Trophoblast cell (in vitro differentiated cells and primary cell): ENCODE measurements at regions not wholly inside any gene's neighbourhood (a gene's known extent, or its start where the extent isn't known, plus 50 kb on each side); places are given as distances from the start of the nearest gene placed in this dataset.

Experiments
- DNase-seq, 2 donors: peaks; one replicate each; pipeline ENCODE4 v3.0.0-alpha.2; 2016
- H2AFZ ChIP-seq: 2 replicates; pipeline ENCODE4 v1.6.1; 2013; ENCODE audit warnings: low read length, moderate library complexity, mild to moderate bottlenecking; ENCODE audit not compliant: insufficient read depth, poor library complexity
- H2AK5ac ChIP-seq: 2 replicates; pipeline ENCODE4 v1.6.1; 2013; ENCODE audit warnings: mild to moderate bottlenecking, low read length
- H2BK120ac ChIP-seq: 2 replicates; pipeline ENCODE4 v1.6.1; 2013; ENCODE audit warnings: low read length, mild to moderate bottlenecking, moderate library complexity; ENCODE audit not compliant: insufficient read depth, poor library complexity
- H2BK12ac ChIP-seq: 2 replicates; pipeline ENCODE4 v1.6.1; 2013; ENCODE audit warnings: mild to moderate bottlenecking, low read length, moderate library complexity
- H2BK5ac ChIP-seq: 2 replicates; pipeline ENCODE4 v1.6.1; 2013; ENCODE audit warnings: low read length, low read depth, moderate library complexity, mild to moderate bottlenecking; ENCODE audit not compliant: poor library complexity
- H3K14ac ChIP-seq: 2 replicates; pipeline ENCODE4 v1.6.1; 2013; ENCODE audit warnings: mild to moderate bottlenecking, low read length
- H3K18ac ChIP-seq: 2 replicates; pipeline ENCODE4 v1.6.1; 2013; ENCODE audit warnings: mild to moderate bottlenecking, low read length
- H3K23ac ChIP-seq: 2 replicates; pipeline ENCODE4 v1.6.1; 2013; ENCODE audit warnings: low read length
- H3K27ac ChIP-seq: 2 replicates; pipeline ENCODE4 v1.5.1; 2013; ENCODE audit warnings: low read depth, mild to moderate bottlenecking, inconsistent platforms, low read length, moderate library complexity
- H3K27me3 ChIP-seq: 2 replicates; pipeline ENCODE4 v1.6.1; 2013; ENCODE audit warnings: inconsistent platforms, mild to moderate bottlenecking, low read length, moderate library complexity; ENCODE audit not compliant: insufficient read depth
- H3K36me3 ChIP-seq, 2 experiments: 1 replicate in 1 of 2; 2 replicates in 1 of 2; pipeline ENCODE4 v1.6.1; 2013; ENCODE audit warnings: low read length in 2 of 2, mild to moderate bottlenecking in 2 of 2, moderate library complexity in 1 of 2; ENCODE audit not compliant: insufficient read depth in 2 of 2, control insufficient read depth in 1 of 2
- H3K4ac ChIP-seq: 2 replicates; pipeline ENCODE4 v1.6.1; 2013; ENCODE audit warnings: low read depth, mild to moderate bottlenecking, low read length, moderate library complexity
- H3K4me1 ChIP-seq, 2 experiments: 1 replicate in 1 of 2; 2 replicates in 1 of 2; pipeline ENCODE4 v1.6.1; 2013; ENCODE audit warnings: low read length in 2 of 2, mild to moderate bottlenecking in 2 of 2, moderate library complexity in 1 of 2; ENCODE audit not compliant: insufficient read depth in 2 of 2, control insufficient read depth in 1 of 2
- H3K4me2 ChIP-seq: 2 replicates; pipeline ENCODE4 v1.6.1; 2013; ENCODE audit warnings: inconsistent platforms, mild to moderate bottlenecking, low read length, moderate library complexity
- H3K4me3 ChIP-seq: 2 replicates; pipeline ENCODE4 v1.5.1; 2013; ENCODE audit warnings: mild to moderate bottlenecking, low read depth, low read length, inconsistent platforms
- H3K79me1 ChIP-seq: one replicate; pipeline ENCODE4 v1.6.1; 2013; ENCODE audit warnings: low read length
- H3K79me2 ChIP-seq: 2 replicates; pipeline ENCODE4 v1.6.1; 2013; ENCODE audit warnings: low read length, mild to moderate bottlenecking; ENCODE audit not compliant: control insufficient read depth, insufficient read depth, poor library complexity
- H3K9ac ChIP-seq: 2 replicates; pipeline ENCODE4 v1.6.1; 2013; ENCODE audit warnings: mild to moderate bottlenecking, low read length
- H3K9me3 ChIP-seq: 2 replicates; pipeline ENCODE4 v1.6.1; 2013; ENCODE audit warnings: low read depth, mild to moderate bottlenecking, control low read depth, inconsistent platforms, low read length; ENCODE audit not compliant: insufficient read depth
- H4K12ac ChIP-seq: 2 replicates; pipeline ENCODE4 v1.6.1; 2013; ENCODE audit warnings: low read depth, mild to moderate bottlenecking, low read length, moderate library complexity
- H4K8ac ChIP-seq: 2 replicates; pipeline ENCODE4 v1.6.1; 2013; ENCODE audit warnings: low read depth, mild to moderate bottlenecking, low read length, moderate library complexity
- H4K91ac ChIP-seq: one replicate; pipeline ENCODE4 v1.6.1; 2013; ENCODE audit warnings: low read depth, mild to moderate bottlenecking, low read length, moderate library complexity
- WGBS: extraction: QIAGEN DNeasy Blood & Tissue Kit; methylation state at CpG from one replicate; pipeline ENCODE4 v1.1.7; 2013; ENCODE audit warnings: missing lambda C conversion rate; ENCODE audit not compliant: insufficient read length, insufficient coverage; ENCODE audit errors: extremely low coverage; 5-methylcytosine and 5-hydroxymethylcytosine counted together

- H3K4ac ChIP-seq: no peak overlapping the region
- no peak overlapping the region for H2BK120ac ChIP-seq
- no peaks in the 10 kb centered on the region for H3K79me2 ChIP-seq
- no peak overlapping the region for H4K91ac ChIP-seq
- no peak overlapping the region for H3K27ac ChIP-seq
- H2AK5ac ChIP-seq: no peak overlapping the region
- H3K23ac ChIP-seq: no peak overlapping the region
- no peak overlapping the region for H3K4me2 ChIP-seq
- H3K18ac ChIP-seq: no peak overlapping the region
- no peaks in the 10 kb centered on the region for H3K27me3 ChIP-seq
- no peak overlapping the region for H2BK12ac ChIP-seq
- H3K4me1 ChIP-seq: no peaks in the 10 kb centered on the region
- WGBS: no CpG with 5 or more reads among the region's 3 CpGs
- no peak overlapping the region for H3K9ac ChIP-seq
- no peaks in the 10 kb centered on the region for H3K9me3 ChIP-seq
- no peak overlapping the region for H3K4me3 ChIP-seq
- no peak overlapping the region for H2AFZ ChIP-seq
- no peak for DNase-seq
- no peaks in the 10 kb centered on the region for H3K36me3 ChIP-seq
- H2BK5ac ChIP-seq: no peak overlapping the region
- no peak overlapping the region for H4K12ac ChIP-seq
- H3K79me1 ChIP-seq: no peaks in the 10 kb centered on the region
- H3K14ac ChIP-seq: no peak overlapping the region
- no peak overlapping the region for H4K8ac ChIP-seq
Measured at GRCh38 chr17:11028349-11028748, 190.5 kb upstream of the PIRT start.

DNA sequence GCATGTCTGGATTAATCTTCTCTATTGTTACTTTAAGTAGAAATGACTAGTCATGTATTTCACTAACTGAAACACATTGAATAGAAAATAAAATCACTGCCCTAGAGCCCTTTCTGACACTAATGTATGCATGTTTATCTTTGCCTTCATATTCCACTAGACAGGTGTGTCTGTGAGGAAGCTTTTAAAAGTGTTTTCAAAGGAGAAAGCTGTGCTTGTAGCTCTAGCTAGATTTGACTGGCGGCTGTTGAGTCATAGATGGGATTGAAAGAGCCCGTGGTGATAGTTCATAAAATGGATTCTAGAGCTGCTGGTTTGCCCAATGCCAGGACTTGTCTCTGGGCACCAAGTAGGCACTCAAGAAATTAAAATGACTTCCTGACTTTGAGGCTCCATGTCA, 189.0 kb upstream of the PIRT start:
- H2BK12ac ChIP-seq: no peak overlapping the region
- H3K36me3 ChIP-seq: no peaks in the 10 kb centered on the region
- no peaks in the 10 kb centered on the region for H3K27me3 ChIP-seq
- H3K4me3 ChIP-seq: no peak overlapping the region
- no peak overlapping the region for H3K4me2 ChIP-seq
- H3K79me1 ChIP-seq: no peaks in the 10 kb centered on the region
- H3K9me3 ChIP-seq: no peaks in the 10 kb centered on the region
- no peak overlapping the region for H3K14ac ChIP-seq
- H2AK5ac ChIP-seq: no peak overlapping the region
- H2BK120ac ChIP-seq: no peak overlapping the region
- H3K4me1 ChIP-seq: no peaks in the 10 kb centered on the region
- DNase-seq: no peak
- H4K91ac ChIP-seq: no peak overlapping the region
- H3K4ac ChIP-seq: no peak overlapping the region
- H3K27ac ChIP-seq: no peak overlapping the region
- no peak overlapping the region for H3K9ac ChIP-seq
- no peaks in the 10 kb centered on the region for H3K79me2 ChIP-seq
- H3K18ac ChIP-seq: no peak overlapping the region
- H2AFZ ChIP-seq: no peak overlapping the region
- H2BK5ac ChIP-seq: no peak overlapping the region
- no peak overlapping the region for H4K8ac ChIP-seq
- WGBS: no CpG with 5 or more reads among the region's 2 CpGs
- no peak overlapping the region for H4K12ac ChIP-seq
- H3K23ac ChIP-seq: no peak overlapping the region

DNA sequence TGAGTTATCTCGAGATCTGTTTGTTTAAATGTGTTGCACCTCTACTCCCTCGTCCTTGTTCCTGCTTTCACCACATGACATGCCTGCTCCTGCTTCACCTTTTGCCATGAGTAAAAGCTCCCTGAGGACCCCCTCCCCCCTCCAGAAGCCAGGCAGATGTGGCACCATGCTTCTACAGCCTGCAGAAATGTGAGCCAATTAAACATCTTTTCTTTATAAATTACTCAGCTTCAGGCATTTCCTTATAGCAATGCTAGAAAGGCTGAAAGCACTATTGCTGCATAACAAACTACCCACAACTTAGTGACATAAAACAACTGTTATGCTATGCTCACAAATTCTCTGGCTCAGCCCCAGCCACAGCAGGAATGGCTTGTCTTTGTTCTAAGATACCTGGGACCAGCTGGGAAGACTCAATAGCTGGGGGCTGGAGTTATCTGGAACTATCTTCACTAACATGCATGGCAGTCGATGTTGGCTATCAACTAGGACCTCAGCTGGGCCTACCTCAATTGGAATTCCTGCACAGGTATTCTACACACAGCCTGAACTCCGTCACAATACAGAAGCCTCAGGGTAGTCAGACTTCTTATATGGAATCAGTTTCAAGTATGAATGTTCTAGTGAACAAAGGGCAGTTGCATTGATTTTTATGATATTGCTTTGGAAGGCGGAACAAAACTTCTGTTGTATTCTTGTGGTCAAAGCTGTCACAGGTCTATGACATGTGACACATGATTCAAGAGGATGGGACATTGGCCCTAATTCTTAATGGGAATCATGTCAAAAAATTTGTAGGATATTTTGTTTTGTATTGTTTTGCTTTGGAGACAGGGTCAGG, 186.0 kb upstream of the PIRT start:
- H3K4ac ChIP-seq: no peak overlapping the region
- no CpG with 5 or more reads among the region's 5 CpGs for WGBS
- H3K9ac ChIP-seq: no peak overlapping the region
- no peaks in the 10 kb centered on the region for H3K79me2 ChIP-seq
- H4K12ac ChIP-seq: no peak overlapping the region
- no peaks in the 10 kb centered on the region for H3K36me3 ChIP-seq
- no peak overlapping the region for H3K4me2 ChIP-seq
- no peak overlapping the region for H2AFZ ChIP-seq
- H3K14ac ChIP-seq: no peak overlapping the region
- H2BK12ac ChIP-seq: no peak overlapping the region
- H3K9me3 ChIP-seq: no peaks in the 10 kb centered on the region
- no peaks in the 10 kb centered on the region for H3K27me3 ChIP-seq
- no peak overlapping the region for H4K91ac ChIP-seq
- H3K4me3 ChIP-seq: no peak overlapping the region
- H3K18ac ChIP-seq: no peak overlapping the region
- H3K79me1 ChIP-seq: no peaks in the 10 kb centered on the region
- H3K27ac ChIP-seq: no peak overlapping the region
- H2BK120ac ChIP-seq: no peak overlapping the region
- peak; percentile 63 to 69 for DNase-seq
- H3K23ac ChIP-seq: no peak overlapping the region
- no peak overlapping the region for H4K8ac ChIP-seq
- H2AK5ac ChIP-seq: no peak overlapping the region
- no peaks in the 10 kb centered on the region for H3K4me1 ChIP-seq
- H2BK5ac ChIP-seq: no peak overlapping the region

- Histone ChIP-seq H2BK120ac (no peak overlapping the region), H4K8ac (no peak overlapping the region), H2AFZ (no peak overlapping the region), H3K4me1 (no peaks in the 10 kb centered on the region), H3K27me3 (no peaks in the 10 kb centered on the region), H3K79me2 (no peaks in the 10 kb centered on the region), H3K14ac (no peak overlapping the region), H3K36me3 (no peaks in the 10 kb centered on the region), H3K23ac (no peak overlapping the region), H3K27ac (no peak overlapping the region), H3K18ac (no peak overlapping the region), H4K91ac (no peak overlapping the region), H2BK5ac (no peak overlapping the region), H3K9ac (no peak overlapping the region), H3K4ac (no peak overlapping the region), H3K79me1 (no peaks in the 10 kb centered on the region), H3K4me3 (no peak overlapping the region), H3K4me2 (no peak overlapping the region), H2AK5ac (no peak overlapping the region), H4K12ac (no peak overlapping the region), H3K9me3 (no peaks in the 10 kb centered on the region), H2BK12ac (no peak overlapping the region)
- no CpG with 5 or more reads among the region's 5 CpGs for WGBS
- no peak for DNase-seq
Measured at GRCh38 chr17:11006530-11006929, 168.6 kb upstream of the PIRT start.
